ENCODE measurements at regions not wholly inside any gene's neighbourhood (a gene's known extent, or its start where the extent isn't known, plus 50 kb on each side); places are given as distances from the start of the nearest gene placed in this dataset.

GRCh38 chr7:35513195-35513594 is 181.7 kb downstream of the HERPUD2 start:
- no peaks in the 10 kb centered on the region for H3K4me1 Mint-ChIP-seq
- ATAC-seq (no peak), DNase-seq (no peak)
- no peaks in the 10 kb centered on the region for H3K4me1 ChIP-seq (ENCODE audit: control insufficient read depth, insufficient read depth, low read length)
- H3K4me3 Mint-ChIP-seq: no peak overlapping the region
- intact Hi-C loops (cut with micrococcal nuclease): no loop called here
- H3K27me3 ChIP-seq (ENCODE audit: control insufficient read depth, insufficient read depth, low read length): no peaks in the 10 kb centered on the region
- no peaks in the 10 kb centered on the region for H3K36me3 ChIP-seq (ENCODE audit: control insufficient read depth, insufficient read depth, low read length)
- no peak overlapping the region for H3K27ac ChIP-seq (ENCODE audit: low read length)
- H3K9me3 Mint-ChIP-seq: no peaks in the 10 kb centered on the region
- no peaks in the 10 kb centered on the region for H3K36me3 Mint-ChIP-seq
- no peak for TF ChIP-seq CTCF (IDR thresholded peaks at IDR 0.05)
- H3K4me3 ChIP-seq (ENCODE audit: low read length): no peak overlapping the region
- 74% methylated on average over 5 of the region's 5 CpGs for WGBS (ENCODE audit: insufficient coverage)
- H3K27ac Mint-ChIP-seq: no peak overlapping the region
- no peaks in the 10 kb centered on the region for H3K9me3 ChIP-seq (ENCODE audit: control insufficient read depth, insufficient read depth, low read length)
- peaks cover 14 to 25% of the 10 kb centered on the region in 2 donors for H3K27me3 Mint-ChIP-seq (ENCODE audit: low read depth in 2 of 2)

- ATAC-seq: no peak
- intact Hi-C loops (cut with micrococcal nuclease): no loop called here
- Mint-ChIP-seq H3K9me3 (no peaks in the 10 kb centered on the region), H3K27ac (no peak overlapping the region), H3K4me3 (no peak overlapping the region), H3K36me3 (no peaks in the 10 kb centered on the region), H3K4me1 (no peaks in the 10 kb centered on the region), H3K27me3 (ENCODE audit: low read depth in 2 of 2) (peaks cover 14 to 21% of the 10 kb centered on the region in 2 donors)
- no peak overlapping the region for H3K27ac ChIP-seq (ENCODE audit: low read length)
- H3K4me3 ChIP-seq (ENCODE audit: low read length): no peak overlapping the region
- H3K9me3 ChIP-seq (ENCODE audit: control insufficient read depth, insufficient read depth, low read length): no peaks in the 10 kb centered on the region
- H3K27me3 ChIP-seq (ENCODE audit: control insufficient read depth, insufficient read depth, low read length): no peaks in the 10 kb centered on the region
- H3K4me1 ChIP-seq (ENCODE audit: control insufficient read depth, insufficient read depth, low read length): no peaks in the 10 kb centered on the region
- no peak for DNase-seq
- TF ChIP-seq CTCF (IDR thresholded peaks at IDR 0.05): no peak
- no peaks in the 10 kb centered on the region for H3K36me3 ChIP-seq (ENCODE audit: control insufficient read depth, insufficient read depth, low read length)
- WGBS (ENCODE audit: insufficient coverage): 76% methylated on average over 5 of the region's 5 CpGs
Measured at GRCh38 chr7:35512716-35513115, 182.2 kb downstream of the HERPUD2 start.

- no peak for TF ChIP-seq CTCF (IDR thresholded peaks at IDR 0.05)
- WGBS (ENCODE audit: insufficient coverage): no CpG with 5 or more reads among the region's 3 CpGs
Measured at GRCh38 chr7:35508623-35509400, 186.1 kb downstream of the HERPUD2 start.

GRCh38 chr7:35505066-35505465 is 189.9 kb downstream of the HERPUD2 start:
- no peaks in the 10 kb centered on the region for H3K4me1 ChIP-seq (ENCODE audit: control insufficient read depth, insufficient read depth, low read length)
- intact Hi-C loops (cut with micrococcal nuclease): no loop called here
- 81% methylated on average over 7 of the region's 7 CpGs for WGBS (ENCODE audit: insufficient coverage)
- no peak overlapping the region for H3K27ac Mint-ChIP-seq
- H3K27ac ChIP-seq (ENCODE audit: low read length): no peak overlapping the region
- no peak for TF ChIP-seq CTCF (IDR thresholded peaks at IDR 0.05)
- H3K9me3 ChIP-seq (ENCODE audit: control insufficient read depth, insufficient read depth, low read length): no peaks in the 10 kb centered on the region
- H3K4me1 Mint-ChIP-seq: no peaks in the 10 kb centered on the region
- H3K36me3 Mint-ChIP-seq: no peaks in the 10 kb centered on the region
- no peak overlapping the region for H3K4me3 Mint-ChIP-seq
- no peak for DNase-seq
- no peak overlapping the region for H3K4me3 ChIP-seq (ENCODE audit: low read length)
- H3K27me3 ChIP-seq (ENCODE audit: control insufficient read depth, insufficient read depth, low read length): no peaks in the 10 kb centered on the region
- no peaks in the 10 kb centered on the region for H3K9me3 Mint-ChIP-seq
- peaks cover 0 to 10% of the 10 kb centered on the region in 2 donors for H3K27me3 Mint-ChIP-seq (ENCODE audit: low read depth in 2 of 2)
- no peaks in the 10 kb centered on the region for H3K36me3 ChIP-seq (ENCODE audit: control insufficient read depth, insufficient read depth, low read length)
- ATAC-seq: no peak

More at GRCh38 chr7:35508623-35509400, 186.1 kb downstream of the HERPUD2 start:
- H3K27me3 Mint-ChIP-seq (ENCODE audit: low read depth in 2 of 2): peaks cover 14 to 27% of the 10 kb centered on the region in 2 donors
- intact Hi-C loops (cut with micrococcal nuclease): no loop called here
- H3K4me3 ChIP-seq (ENCODE audit: low read length): no peak overlapping the region
- H3K36me3 Mint-ChIP-seq: no peaks in the 10 kb centered on the region
- ATAC-seq (no peak), DNase-seq (peak in 1 of 2 donors; percentile 5)
- H3K27me3 ChIP-seq (ENCODE audit: control insufficient read depth, insufficient read depth, low read length): no peaks in the 10 kb centered on the region
- no peak overlapping the region for H3K27ac ChIP-seq (ENCODE audit: low read length)
- no peaks in the 10 kb centered on the region for H3K9me3 ChIP-seq (ENCODE audit: control insufficient read depth, insufficient read depth, low read length)
- no peaks in the 10 kb centered on the region for H3K4me1 Mint-ChIP-seq
- no peak overlapping the region for H3K27ac Mint-ChIP-seq
- H3K36me3 ChIP-seq (ENCODE audit: control insufficient read depth, insufficient read depth, low read length): no peaks in the 10 kb centered on the region
- H3K4me3 Mint-ChIP-seq: no peak overlapping the region
- no peaks in the 10 kb centered on the region for H3K9me3 Mint-ChIP-seq
- no peaks in the 10 kb centered on the region for H3K4me1 ChIP-seq (ENCODE audit: control insufficient read depth, insufficient read depth, low read length)
